ENCODE measurements at regions not wholly inside any gene's neighbourhood (a gene's known extent, or its start where the extent isn't known, plus 50 kb on each side); places are given as distances from the start of the nearest gene placed in this dataset.

DNA sequence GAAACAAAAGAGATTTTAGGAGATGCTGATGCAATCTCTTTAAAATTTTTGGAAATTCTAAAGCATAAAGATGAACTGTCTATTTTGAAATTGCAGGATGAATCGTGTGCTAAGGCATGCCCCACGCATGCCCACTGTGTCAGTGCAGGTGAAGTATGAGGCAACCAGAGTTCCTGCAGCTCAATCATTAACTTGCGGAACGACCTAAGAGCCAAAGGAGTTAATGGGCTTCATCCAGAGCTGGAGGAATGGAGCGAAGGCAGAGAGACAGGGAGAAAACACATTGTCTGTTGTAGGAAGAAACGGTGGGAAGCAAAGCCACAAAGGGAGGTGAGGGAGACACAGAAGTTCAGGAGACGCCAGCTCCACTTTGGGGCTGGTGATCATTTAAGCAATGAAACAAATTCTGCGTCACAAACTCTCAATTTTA is 265.2 kb downstream of the CCDC85A start:
- TF ChIP-seq, protein P1, sequence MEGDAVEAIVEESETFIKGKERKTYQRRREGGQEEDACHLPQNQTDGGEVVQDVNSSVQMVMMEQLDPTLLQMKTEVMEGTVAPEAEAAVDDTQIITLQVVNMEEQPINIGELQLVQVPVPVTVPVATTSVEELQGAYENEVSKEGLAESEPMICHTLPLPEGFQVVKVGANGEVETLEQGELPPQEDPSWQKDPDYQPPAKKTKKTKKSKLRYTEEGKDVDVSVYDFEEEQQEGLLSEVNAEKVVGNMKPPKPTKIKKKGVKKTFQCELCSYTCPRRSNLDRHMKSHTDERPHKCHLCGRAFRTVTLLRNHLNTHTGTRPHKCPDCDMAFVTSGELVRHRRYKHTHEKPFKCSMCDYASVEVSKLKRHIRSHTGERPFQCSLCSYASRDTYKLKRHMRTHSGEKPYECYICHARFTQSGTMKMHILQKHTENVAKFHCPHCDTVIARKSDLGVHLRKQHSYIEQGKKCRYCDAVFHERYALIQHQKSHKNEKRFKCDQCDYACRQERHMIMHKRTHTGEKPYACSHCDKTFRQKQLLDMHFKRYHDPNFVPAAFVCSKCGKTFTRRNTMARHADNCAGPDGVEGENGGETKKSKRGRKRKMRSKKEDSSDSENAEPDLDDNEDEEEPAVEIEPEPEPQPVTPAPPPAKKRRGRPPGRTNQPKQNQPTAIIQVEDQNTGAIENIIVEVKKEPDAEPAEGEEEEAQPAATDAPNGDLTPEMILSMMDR (IDR thresholded peaks at IDR 0.05; ENCODE audit: poor library complexity) = no peak
- TF ChIP-seq EZH2 (IDR thresholded peaks at IDR 0.05; ENCODE audit: borderline replicate concordance) = no peak
- no peak for TF ChIP-seq EZH2phosphoT487 (IDR thresholded peaks at IDR 0.05; ENCODE audit: low read depth, severe bottlenecking, unreplicated experiment)

Data from hepatocyte (in vitro differentiated cells).